Mammary epithelial cell (primary cell): ENCODE measurements at regions not wholly inside any gene's neighbourhood (a gene's known extent, or its start where the extent isn't known, plus 50 kb on each side); places are given as distances from the start of the nearest gene placed in this dataset.

Experiments used
- EZH2 ChIP-seq: IDR thresholded peaks from 2 replicates; pipeline ENCODE4 v1.6.1; 2012; ENCODE audit warnings: low read length, inconsistent platforms, borderline replicate concordance
- TF ChIP-seq, protein P1 (sequence below), 2 donors: IDR thresholded peaks in 1 of 2; conservative IDR thresholded peaks in 1 of 2; 2 replicates each; pipeline ENCODE4 v1.5.1; 2011 to 2012; ENCODE audit warnings: inconsistent platforms in 2 of 2, low read length in 2 of 2, mild to moderate bottlenecking in 2 of 2, control low read depth in 1 of 2, low read depth in 1 of 2; ENCODE audit not compliant: insufficient read depth in 1 of 2; ENCODE audit errors: extremely low read depth in 1 of 2

DNA sequence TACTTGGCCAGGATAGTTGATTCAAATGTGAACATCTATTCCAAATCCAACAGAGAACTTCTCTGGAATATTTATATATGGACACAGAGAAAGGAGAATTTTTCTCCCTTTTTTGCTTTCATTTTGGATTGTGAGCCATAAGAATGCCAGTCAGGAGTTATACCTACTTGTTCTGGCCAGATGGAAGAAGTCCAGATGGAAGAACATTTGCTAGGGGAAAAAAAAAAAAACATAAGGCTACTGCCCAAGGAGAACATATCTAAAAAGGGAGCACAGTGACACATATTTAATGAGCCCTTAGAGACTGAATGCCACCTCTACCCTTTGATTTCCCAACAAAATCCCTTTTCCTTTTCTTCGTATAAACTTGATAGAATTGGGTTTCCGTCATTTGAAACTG lies 61.7 kb upstream of the PPP2R2B start:
- TF ChIP-seq, protein P1, sequence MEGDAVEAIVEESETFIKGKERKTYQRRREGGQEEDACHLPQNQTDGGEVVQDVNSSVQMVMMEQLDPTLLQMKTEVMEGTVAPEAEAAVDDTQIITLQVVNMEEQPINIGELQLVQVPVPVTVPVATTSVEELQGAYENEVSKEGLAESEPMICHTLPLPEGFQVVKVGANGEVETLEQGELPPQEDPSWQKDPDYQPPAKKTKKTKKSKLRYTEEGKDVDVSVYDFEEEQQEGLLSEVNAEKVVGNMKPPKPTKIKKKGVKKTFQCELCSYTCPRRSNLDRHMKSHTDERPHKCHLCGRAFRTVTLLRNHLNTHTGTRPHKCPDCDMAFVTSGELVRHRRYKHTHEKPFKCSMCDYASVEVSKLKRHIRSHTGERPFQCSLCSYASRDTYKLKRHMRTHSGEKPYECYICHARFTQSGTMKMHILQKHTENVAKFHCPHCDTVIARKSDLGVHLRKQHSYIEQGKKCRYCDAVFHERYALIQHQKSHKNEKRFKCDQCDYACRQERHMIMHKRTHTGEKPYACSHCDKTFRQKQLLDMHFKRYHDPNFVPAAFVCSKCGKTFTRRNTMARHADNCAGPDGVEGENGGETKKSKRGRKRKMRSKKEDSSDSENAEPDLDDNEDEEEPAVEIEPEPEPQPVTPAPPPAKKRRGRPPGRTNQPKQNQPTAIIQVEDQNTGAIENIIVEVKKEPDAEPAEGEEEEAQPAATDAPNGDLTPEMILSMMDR (conservative IDR thresholded peaks at IDR 0.05 in 1 of 2, IDR thresholded peaks at IDR 0.05 in 1 of 2; ENCODE audit: extremely low read depth in 1 of 2, insufficient read depth in 1 of 2, low read depth in 1 of 2, low read length in 2 of 2): no peak
- TF ChIP-seq EZH2: no peak
